GM18507 (cell line): ENCODE measurements at regions not wholly inside any gene's neighbourhood (a gene's known extent, or its start where the extent isn't known, plus 50 kb on each side); places are given as distances from the start of the nearest gene placed in this dataset.
"Not testable (repeated sequence)": the region's sequence is repeated elsewhere in the genome, so short reads cannot be mapped to it uniquely, and the experiment has no call there.

Experiments
- DNase-seq: peaks from one replicate; pipeline ENCODE4 v3.0.0; 2011; ENCODE audit warnings: low read depth; ENCODE audit not compliant: insufficient read length; ENCODE audit errors: extremely low spot score
- FAIRE-seq: peaks from 2 replicates; lab custom pipeline; 2011; peaks lifted over from hg19 to GRCh38; lab: Jason Lieb, UNC

- DNase-seq (no peak), FAIRE-seq (no peak)
Observed at GRCh38 chr14:35958499-35958898, 132.4 kb downstream of the BRMS1L start.

GRCh38 chr14:35956376-35957085 is 130.4 kb downstream of the BRMS1L start:
- FAIRE-seq (no peak), DNase-seq (no peak)

- FAIRE-seq (no peak), DNase-seq (no peak)
Observed at GRCh38 chr14:35952584-35952983, 126.4 kb downstream of the BRMS1L start.

- FAIRE-seq (no peak), DNase-seq (no peak)
Observed at GRCh38 chr14:35949920-35950513, 123.9 kb downstream of the BRMS1L start.

- FAIRE-seq, DNase-seq: not testable (repeated sequence)
Observed at GRCh38 chr14:35947983-35948382, 121.8 kb downstream of the BRMS1L start.

- FAIRE-seq (no peak), DNase-seq (no peak)
Observed at GRCh38 chr14:35944847-35945246, 118.7 kb downstream of the BRMS1L start.

GRCh38 chr14:35940291-35940690 is 114.2 kb downstream of the BRMS1L start:
- FAIRE-seq (peak; percentile 87), DNase-seq (no peak)

GRCh38 chr14:35938770-35939169 is 112.6 kb downstream of the BRMS1L start:
- DNase-seq (no peak), FAIRE-seq (peak; percentile 52)

- peak; percentile 83 for FAIRE-seq
- no peak for DNase-seq
Observed at GRCh38 chr14:35934499-35934898, 108.4 kb downstream of the BRMS1L start.

GRCh38 chr14:35932659-35933159 is 106.6 kb downstream of the BRMS1L start:
- peak; percentile 85 for FAIRE-seq

GRCh38 chr14:35932136-35932535 is 106.0 kb downstream of the BRMS1L start:
- no peak for DNase-seq
- no peak for FAIRE-seq

More at GRCh38 chr14:35932659-35933159, 106.6 kb downstream of the BRMS1L start:
- DNase-seq = no peak

GRCh38 chr14:35931346-35931745 is 105.2 kb downstream of the BRMS1L start:
- FAIRE-seq = no peak

GRCh38 chr14:35929186-35929585 is 103.0 kb downstream of the BRMS1L start:
- DNase-seq (no peak), FAIRE-seq (no peak)

More at GRCh38 chr14:35931346-35931745, 105.2 kb downstream of the BRMS1L start:
- DNase-seq = no peak

- FAIRE-seq (no peak), DNase-seq (no peak)
Observed at GRCh38 chr14:35927727-35928126, 101.6 kb downstream of the BRMS1L start.

- no peak for DNase-seq
- no peak for FAIRE-seq
Observed at GRCh38 chr14:35925319-35925718, 99.2 kb downstream of the BRMS1L start.

GRCh38 chr14:35922590-35922989 is 96.5 kb downstream of the BRMS1L start:
- DNase-seq, FAIRE-seq: not testable (repeated sequence)

- FAIRE-seq = no peak
- no peak for DNase-seq
Observed at GRCh38 chr14:35921745-35922144, 95.6 kb downstream of the BRMS1L start.
